ENCODE measurements at regions not wholly inside any gene's neighbourhood (a gene's known extent, or its start where the extent isn't known, plus 50 kb on each side); places are given as distances from the start of the nearest gene placed in this dataset.

- intact Hi-C loops (cut with micrococcal nuclease; ENCODE audit: unreplicated experiment): no loop called here
- no TSS peak for BruUV-seq (replicated peaks)
- POLR2A ChIA-PET (ENCODE audit: unreplicated experiment): no interaction called here
- DNase-seq: no peak
- Histone ChIP-seq H3F3A (ENCODE audit: insufficient read depth, low read depth) (no peaks in the 10 kb centered on the region), H3K4me2 (no peak overlapping the region), H3K27ac (no peak overlapping the region), H4K20me1 (ENCODE audit: insufficient read depth) (no peaks in the 10 kb centered on the region), H3K79me2 (ENCODE audit: low read depth) (no peaks in the 10 kb centered on the region), H2AFZ (no peak overlapping the region), H3K27me3 (ENCODE audit: insufficient read depth, low read depth) (peaks cover 50% of the 10 kb centered on the region), H3K9me3 (ENCODE audit: insufficient read depth, low read depth) (no peaks in the 10 kb centered on the region), H3K4me3 (no peak overlapping the region), H3K4me1 (replicated peaks; ENCODE audit: insufficient read depth) (no peaks in the 10 kb centered on the region), H3K36me3 (ENCODE audit: low read depth) (no peaks in the 10 kb centered on the region), H3K9me2 (ENCODE audit: insufficient read depth) (no peaks in the 10 kb centered on the region)
- CTCF ChIA-PET: no interaction called here
- TF ChIP-seq EZH2 (IDR thresholded peaks at IDR 0.05; ENCODE audit: low read depth): no peak
- no peak for TF ChIP-seq CTCF (conservative IDR thresholded peaks at IDR 0.05)
These were observed 807.6 kb downstream of the UQCRFS1 start for GRCh38 chr19:28405346-28405742.

- POLR2A ChIA-PET (ENCODE audit: unreplicated experiment): no interaction called here
- no peak for TF ChIP-seq CTCF (conservative IDR thresholded peaks at IDR 0.05)
- H3K9me2 ChIP-seq (ENCODE audit: insufficient read depth): no peaks in the 10 kb centered on the region
- no peaks in the 10 kb centered on the region for H4K20me1 ChIP-seq (ENCODE audit: insufficient read depth)
- no peaks in the 10 kb centered on the region for H3K79me2 ChIP-seq (ENCODE audit: low read depth)
- no peak for DNase-seq
- no peak overlapping the region for H3K4me2 ChIP-seq
- H3F3A ChIP-seq (ENCODE audit: insufficient read depth, low read depth): no peaks in the 10 kb centered on the region
- CTCF ChIA-PET: no interaction called here
- H2AFZ ChIP-seq: no peak overlapping the region
- no peak overlapping the region for H3K27ac ChIP-seq
- intact Hi-C loops (cut with micrococcal nuclease; ENCODE audit: unreplicated experiment): no loop called here
- no TSS peak for BruUV-seq (replicated peaks)
- H3K27me3 ChIP-seq (ENCODE audit: insufficient read depth, low read depth): peaks cover 50% of the 10 kb centered on the region
- H3K4me3 ChIP-seq: no peak overlapping the region
- no peaks in the 10 kb centered on the region for H3K36me3 ChIP-seq (ENCODE audit: low read depth)
- no peaks in the 10 kb centered on the region for H3K9me3 ChIP-seq (ENCODE audit: insufficient read depth, low read depth)
- no peaks in the 10 kb centered on the region for H3K4me1 ChIP-seq (replicated peaks; ENCODE audit: insufficient read depth)
These were observed 808.5 kb downstream of the UQCRFS1 start for GRCh38 chr19:28404472-28404871.

- no peaks in the 10 kb centered on the region for H3K79me2 ChIP-seq (ENCODE audit: low read depth)
- H3F3A ChIP-seq (ENCODE audit: insufficient read depth, low read depth): no peaks in the 10 kb centered on the region
- no peak for DNase-seq
- TF ChIP-seq EZH2 (IDR thresholded peaks at IDR 0.05; ENCODE audit: low read depth) (no peak), CTCF (conservative IDR thresholded peaks at IDR 0.05) (no peak)
- POLR2A ChIA-PET (ENCODE audit: unreplicated experiment): no interaction called here
- H3K4me2 ChIP-seq: no peak overlapping the region
- no peaks in the 10 kb centered on the region for H3K9me3 ChIP-seq (ENCODE audit: insufficient read depth, low read depth)
- no peak overlapping the region for H3K4me3 ChIP-seq
- no peaks in the 10 kb centered on the region for H3K9me2 ChIP-seq (ENCODE audit: insufficient read depth)
- no peak overlapping the region for H2AFZ ChIP-seq
- H3K27ac ChIP-seq: no peak overlapping the region
- no TSS peak for BruUV-seq (replicated peaks)
- no peaks in the 10 kb centered on the region for H3K4me1 ChIP-seq (replicated peaks; ENCODE audit: insufficient read depth)
- intact Hi-C loops (cut with micrococcal nuclease; ENCODE audit: unreplicated experiment): no loop called here
- no peaks in the 10 kb centered on the region for H4K20me1 ChIP-seq (ENCODE audit: insufficient read depth)
- H3K27me3 ChIP-seq (ENCODE audit: insufficient read depth, low read depth): peaks cover 47% of the 10 kb centered on the region
- CTCF ChIA-PET: no interaction called here
- H3K36me3 ChIP-seq (ENCODE audit: low read depth): no peaks in the 10 kb centered on the region
These were observed 809.3 kb downstream of the UQCRFS1 start for GRCh38 chr19:28403690-28404089.

All from PC-9 (cell line).